Activated T-helper 9 cell treated with anti-CD3 and anti-CD28 coated beads, Interleukin-2, amount 50 U/mL, for 16 hours (primary cell): ENCODE measurements at regions not wholly inside any gene's neighbourhood (a gene's known extent, or its start where the extent isn't known, plus 50 kb on each side); places are given as distances from the start of the nearest gene placed in this dataset.

Experiments
- DNase-seq: peaks from one replicate; pipeline ENCODE4 v3.0.0-alpha.2; 2020; ENCODE audit warnings: low read depth

DNA sequence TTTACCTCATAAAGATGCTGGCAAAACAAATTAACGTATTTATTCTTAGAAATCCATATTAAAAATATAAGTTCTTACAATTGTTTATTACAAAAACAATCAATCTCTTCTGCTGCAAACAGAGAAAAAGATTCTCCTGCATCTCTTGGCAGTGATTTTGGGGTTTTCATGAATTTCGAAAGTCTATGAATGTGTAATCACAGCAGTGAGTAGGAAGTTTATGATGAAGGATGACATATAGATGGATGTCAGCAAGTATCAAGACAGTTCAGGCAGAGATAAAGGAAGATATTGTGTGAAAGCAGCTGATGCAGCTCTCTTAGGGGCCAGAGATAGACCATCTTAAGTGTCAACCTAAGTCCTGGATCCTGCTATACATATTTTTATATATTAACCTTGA, 196.9 kb upstream of the BANK1 start:
- DNase-seq = no peak

DNA sequence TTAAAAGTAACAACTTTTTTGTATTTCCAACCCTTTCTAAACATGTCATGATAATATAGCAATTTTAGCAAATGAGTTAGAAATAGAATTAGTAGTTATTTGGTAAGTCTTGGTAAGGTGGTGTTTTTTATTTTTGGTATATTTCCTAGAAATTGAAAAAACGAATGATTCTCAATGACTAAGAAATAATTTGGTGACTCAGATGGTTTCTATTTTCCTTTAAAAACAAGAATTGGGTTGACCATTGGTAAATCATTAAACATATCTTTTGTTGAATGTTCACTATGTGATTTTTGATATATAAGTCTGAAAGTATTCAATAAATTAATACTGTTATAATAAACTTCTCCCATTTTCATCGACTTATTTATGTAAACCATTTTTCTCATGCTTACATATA, 206.2 kb upstream of the BANK1 start:
- DNase-seq = no peak

DNA sequence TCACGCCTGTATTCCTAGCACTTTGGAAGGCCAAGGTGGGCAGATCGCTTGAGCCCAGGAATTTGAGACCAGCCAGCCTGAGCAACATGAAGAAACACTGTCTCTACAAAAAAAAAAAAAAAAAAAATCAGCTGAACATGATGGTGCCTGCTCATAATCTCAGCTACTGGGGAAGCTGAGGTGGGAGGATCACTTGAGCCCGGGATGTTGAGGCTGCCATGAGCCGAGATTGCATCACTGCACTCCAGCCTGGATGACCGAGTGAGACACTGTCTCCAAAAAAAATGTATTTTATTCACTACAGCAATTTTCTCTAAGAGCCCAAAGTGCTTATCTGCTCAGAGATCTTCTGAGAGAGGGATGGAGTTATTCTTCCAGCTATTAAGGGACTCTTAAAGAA, 215.8 kb upstream of the PPP3CA start:
- DNase-seq = no peak

GRCh38 chr4:101556842-101557241, 209.5 kb upstream of the PPP3CA start:
- DNase-seq = no peak

DNA sequence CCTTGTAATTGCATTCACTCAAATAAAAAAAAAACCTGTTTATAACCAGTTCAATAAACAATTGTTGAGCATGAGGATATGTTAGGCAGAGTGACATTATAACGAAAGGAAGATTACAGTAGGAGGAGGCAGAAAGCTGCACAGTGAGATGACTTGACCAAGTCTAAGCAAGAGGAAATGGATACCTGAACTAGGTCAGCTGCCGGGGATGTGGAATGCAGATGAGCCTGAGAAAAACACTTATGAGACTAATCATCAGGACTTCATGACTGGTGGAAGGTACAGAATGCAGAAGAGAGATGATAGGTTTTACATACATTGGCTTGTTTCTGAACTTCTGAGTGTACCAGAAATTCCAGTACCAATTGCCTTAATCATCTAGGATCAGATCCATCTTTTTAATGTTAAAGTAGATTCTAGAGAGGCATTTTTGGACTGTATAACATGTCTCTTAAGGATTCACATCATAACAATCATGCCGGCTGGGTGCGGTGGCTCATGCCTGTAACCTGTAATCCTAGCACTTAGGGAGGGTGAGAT, 208.1 kb upstream of the PPP3CA start:
- no peak for DNase-seq

GRCh38 chr4:101540336-101540735, 193.0 kb upstream of the PPP3CA start:
- DNase-seq = no peak

DNA sequence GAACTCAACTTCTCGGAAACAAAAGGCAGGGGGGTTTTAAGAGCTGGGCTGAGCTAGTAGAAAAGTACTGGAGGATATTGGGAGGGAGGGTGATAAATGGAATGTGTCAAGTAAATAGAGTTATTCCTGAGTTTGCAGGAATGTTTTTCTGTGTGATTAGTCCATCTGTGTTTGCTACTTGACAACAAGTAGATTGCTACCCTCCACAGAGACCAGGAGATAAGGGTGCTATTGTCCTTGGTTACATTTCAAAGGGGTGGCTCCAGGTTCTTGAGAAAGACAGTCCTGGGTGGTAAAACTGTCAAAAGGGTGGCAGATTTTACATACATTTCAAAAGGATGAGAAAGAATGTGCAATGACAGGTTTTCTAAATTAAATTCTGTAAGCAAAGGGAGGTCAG, 181.2 kb upstream of the PPP3CA start:
- DNase-seq = no peak

GRCh38 chr4:101527188-101527587, 179.9 kb upstream of the PPP3CA start:
- peak; percentile 35 for DNase-seq

DNA sequence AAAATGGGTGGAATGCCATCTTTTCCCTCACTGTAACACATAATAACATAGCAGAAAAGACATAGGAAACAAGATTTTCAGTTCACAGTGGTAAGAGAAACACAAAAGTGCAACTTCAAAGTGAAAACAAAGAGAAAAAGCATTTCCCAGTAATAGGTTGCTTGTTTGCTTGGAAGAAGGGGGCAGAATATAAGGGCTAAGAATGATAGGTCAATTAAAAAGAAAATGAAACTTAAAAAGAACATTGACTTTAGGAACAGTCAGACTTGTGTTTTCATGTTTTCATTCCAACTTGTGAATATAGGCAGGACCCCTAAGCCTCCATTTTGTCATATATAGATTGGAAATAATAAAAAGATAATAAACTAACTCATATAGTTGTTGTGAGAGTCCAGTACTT, 168.2 kb upstream of the PPP3CA start:
- DNase-seq = no peak

GRCh38 chr4:101515099-101515498, 167.8 kb upstream of the PPP3CA start:
- no peak for DNase-seq

GRCh38 chr4:101512416-101512815, 165.1 kb upstream of the PPP3CA start:
- no peak for DNase-seq

DNA sequence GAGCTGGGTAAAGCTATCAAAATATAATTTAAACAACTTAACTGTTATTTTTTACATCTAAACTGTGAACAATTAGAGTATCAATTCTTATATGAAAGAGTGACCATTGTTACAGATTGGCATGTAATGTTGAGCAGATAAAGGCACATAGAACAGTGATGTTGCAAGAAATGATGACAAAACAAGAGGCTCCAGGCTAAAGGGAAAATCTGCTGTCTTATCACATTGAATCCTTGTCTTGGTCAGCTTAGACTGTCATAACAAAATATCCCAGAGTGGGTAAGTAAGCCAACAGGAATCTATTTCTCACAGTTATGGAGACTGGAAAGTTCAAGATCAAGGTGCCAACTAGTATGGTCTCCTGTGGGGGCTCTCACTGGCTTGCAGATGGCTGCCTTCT, 154.1 kb upstream of the PPP3CA start:
- no peak for DNase-seq

- DNase-seq = no peak
Measured at GRCh38 chr4:101500742-101501141, 153.4 kb upstream of the PPP3CA start.

- no peak for DNase-seq
Measured at GRCh38 chr4:101475246-101475645, 127.9 kb upstream of the PPP3CA start.

GRCh38 chr4:101471201-101471600, 123.9 kb upstream of the PPP3CA start:
- no peak for DNase-seq

- no peak for DNase-seq
Measured at GRCh38 chr4:101464596-101464995, 117.3 kb upstream of the PPP3CA start.

DNA sequence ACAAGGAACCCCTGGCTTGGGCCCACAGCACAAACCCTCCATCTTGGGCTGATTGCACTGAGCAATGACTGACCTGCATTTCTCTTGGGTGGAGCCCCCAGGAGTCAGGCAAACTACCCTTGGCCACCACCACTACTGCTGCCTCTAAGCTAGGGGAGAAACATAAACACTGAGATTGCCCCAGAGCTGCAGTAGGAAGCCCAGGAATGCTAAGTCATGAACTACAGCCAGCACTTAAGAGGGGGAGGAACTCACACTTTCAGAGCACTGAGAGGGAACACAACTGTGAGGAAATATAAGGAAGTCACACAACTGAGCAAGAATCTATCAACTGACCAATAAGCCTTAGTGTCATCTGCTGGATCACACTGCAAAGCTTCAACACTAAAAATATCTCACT, 111.6 kb upstream of the PPP3CA start:
- DNase-seq = no peak

- DNase-seq = no peak
Measured at GRCh38 chr4:101458473-101458872, 111.1 kb upstream of the PPP3CA start.

DNA sequence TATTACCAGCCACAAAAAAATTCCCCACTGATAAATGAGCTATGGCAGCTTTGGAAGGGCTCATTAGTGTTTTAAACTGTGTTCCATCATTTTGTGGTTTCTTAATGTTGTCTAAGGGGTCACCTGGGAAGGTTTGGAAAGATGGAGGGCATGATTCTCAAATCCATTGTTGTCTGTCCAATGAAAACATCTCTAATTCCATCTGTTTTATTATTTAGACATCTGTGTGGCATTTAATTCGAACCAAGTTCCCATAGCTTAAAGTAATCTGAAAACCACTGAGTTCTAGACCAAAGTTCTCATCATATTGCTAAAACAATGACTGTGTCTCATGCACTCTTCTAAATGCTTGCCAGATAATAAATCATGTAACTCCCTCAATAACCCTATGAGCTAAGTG, 103.8 kb upstream of the PPP3CA start:
- no peak for DNase-seq

DNA sequence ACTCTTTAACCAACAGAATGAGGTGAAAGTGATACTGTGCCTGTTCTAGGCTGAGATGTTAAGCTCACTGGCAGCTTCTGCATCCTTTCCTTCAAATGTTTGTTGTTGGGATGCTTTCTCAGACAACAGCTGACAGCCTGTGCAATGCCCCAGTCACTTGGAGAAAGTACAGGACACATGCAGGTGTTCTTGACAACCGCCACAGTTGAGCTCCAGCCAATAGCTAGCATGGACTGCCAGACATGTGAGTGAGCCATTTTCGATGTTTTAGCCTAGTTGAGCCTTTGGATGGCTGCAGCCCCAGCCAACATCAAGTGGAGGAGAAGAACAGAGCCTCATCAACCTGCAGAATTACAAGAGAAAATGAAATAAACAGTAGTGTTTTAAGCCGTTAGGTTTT, 94.1 kb upstream of the PPP3CA start:
- no peak for DNase-seq

DNA sequence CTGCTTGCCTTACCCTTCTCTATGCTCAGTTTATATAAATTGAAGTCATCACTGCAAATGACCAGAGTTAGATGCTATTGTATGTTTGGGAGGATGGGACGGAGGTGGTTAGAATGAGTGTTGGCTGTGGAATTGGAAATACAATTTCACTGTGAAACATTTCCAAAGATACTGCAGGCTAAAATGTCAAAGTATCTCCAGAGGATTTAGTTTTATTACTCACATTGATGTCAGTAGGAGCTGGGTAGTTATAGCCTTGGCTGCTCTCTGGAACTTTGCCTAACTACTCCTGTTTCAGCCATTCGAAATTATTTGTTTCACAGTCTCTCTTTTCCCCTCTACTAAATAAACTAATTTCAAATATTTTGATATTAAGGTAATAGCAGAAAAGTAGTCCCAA, 92.6 kb upstream of the PPP3CA start:
- DNase-seq = no peak

DNA sequence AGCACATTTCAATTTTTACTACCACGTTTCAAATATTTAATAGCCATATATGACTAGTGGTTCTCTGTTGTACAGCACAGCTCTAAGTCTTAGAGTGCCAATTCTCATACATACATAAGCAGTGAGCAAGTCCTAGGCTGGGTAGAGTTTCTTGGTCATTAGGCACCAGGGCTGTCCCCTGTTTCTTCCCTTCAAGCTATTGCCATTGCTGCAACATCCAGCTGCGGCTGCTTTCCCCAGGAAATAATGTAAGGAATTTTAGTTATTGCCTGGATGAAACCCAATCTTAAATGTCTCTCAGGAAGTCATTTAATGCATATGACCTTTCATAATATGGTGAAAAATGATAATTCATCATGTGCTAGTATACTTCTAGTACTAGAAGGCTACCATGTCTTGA, 74.1 kb upstream of the PPP3CA start:
- DNase-seq = no peak

GRCh38 chr4:101420661-101421060, 73.3 kb upstream of the PPP3CA start:
- DNase-seq = no peak

- no peak for DNase-seq
Measured at GRCh38 chr4:101419336-101420135, 72.2 kb upstream of the PPP3CA start.
